Gastroesophageal sphincter (tissue), 4 donors: ENCODE measurements at regions not wholly inside any gene's neighbourhood (a gene's known extent, or its start where the extent isn't known, plus 50 kb on each side); places are given as distances from the start of the nearest gene placed in this dataset.

Experiments
- ATAC-seq: fragments of 150-250 bp; one replicate; pipeline ENCODE4 v1.9.1; 2016; ENCODE audit warnings: mild to moderate bottlenecking, moderate library complexity
- H3K27ac ChIP-seq, 4 donors: fragments of 200-600 bp; sonication (generic) in 3 of 4; 1 replicate in 3 of 4; 2 replicates in 1 of 4; pipeline ENCODE4 v1.5.1; 2016 to 2019
- H3K27me3 ChIP-seq: fragments of 200-600 bp; sonication (generic); one replicate; pipeline ENCODE4 v1.5.1; 2019
- H3K36me3 ChIP-seq, 2 donors: fragments of 200-600 bp; sonication (generic); one replicate each; pipeline ENCODE4 v1.5.1; 2019; ENCODE audit warnings: control low read depth in 1 of 2
- H3K4me1 ChIP-seq, 3 donors: fragments of 200-600 bp; sonication (generic); 1 replicate in 2 of 3; 2 replicates in 1 of 3; pipeline ENCODE4 v1.5.1; 2016 to 2019; ENCODE audit warnings: control low read depth in 2 of 3
- H3K4me3 ChIP-seq, 2 donors: fragments of 200-600 bp; sonication (generic); one replicate each; pipeline ENCODE4 v1.5.1; 2019; ENCODE audit warnings: mild to moderate bottlenecking in 1 of 2, moderate library complexity in 1 of 2
- H3K9me3 ChIP-seq, 3 donors: fragments of 200-600 bp; sonication (generic); one replicate each; pipeline ENCODE4 v1.5.1; 2017 to 2019; ENCODE audit warnings: control low read depth in 2 of 3
- CTCF ChIP-seq, 4 experiments: fragments of 200-600 bp in 2 of 4; fragments of 450-650 bp in 2 of 4; sonication (generic) in 1 of 4; IDR thresholded peaks; one replicate each; pipeline ENCODE4 v1.5.1; 2017 to 2019; ENCODE audit warnings: antibody characterized with exemption in 4 of 4, mild to moderate bottlenecking in 2 of 4, moderate library complexity in 2 of 4
- EP300 ChIP-seq: sonication (generic); formaldehyde crosslinking; IDR thresholded peaks from one replicate; pipeline ENCODE4 v1.6.1; 2017; ENCODE audit warnings: antibody characterized with exemption, mild to moderate bottlenecking
- POLR2A ChIP-seq, 2 donors: fragments of 450-650 bp; IDR thresholded peaks; one replicate each; pipeline ENCODE4 v1.6.1; 2017; ENCODE audit warnings: antibody characterized with exemption in 2 of 2, mild to moderate bottlenecking in 2 of 2, moderate library complexity in 1 of 2
- POLR2AphosphoS5 ChIP-seq: sonication (generic); formaldehyde crosslinking; IDR thresholded peaks from one replicate; pipeline ENCODE4 v1.6.1; 2017; ENCODE audit warnings: antibody characterized with exemption
- WGBS, 2 donors: methylation state at CpG; one replicate each; pipeline ENCODE4 v1.1.5; 2018; ENCODE audit warnings: low coverage in 1 of 2; 5-methylcytosine and 5-hydroxymethylcytosine counted together

- 82 to 88% methylated on average over 2 to 5 of the region's 5 CpGs for WGBS, 2 donors
- Histone ChIP-seq H3K27me3 (no peaks in the 10 kb centered on the region), H3K27ac (no peak overlapping the region), H3K4me3 (no peak overlapping the region), H3K4me1 (no peaks in the 10 kb centered on the region), H3K9me3 (no peaks in the 10 kb centered on the region), H3K36me3 (no peaks in the 10 kb centered on the region)
- ATAC-seq, result no peak
- TF ChIP-seq EP300, result no peak
- TF ChIP-seq POLR2A (IDR thresholded peaks at IDR 0.05), result no peak
- TF ChIP-seq POLR2AphosphoS5, result no peak
- TF ChIP-seq CTCF (IDR thresholded peaks at IDR 0.05), result no peak
Observed at GRCh38 chr10:57395923-57396322, 871.8 kb downstream of the IPMK start.

- no peak for ATAC-seq
- H3K9me3 ChIP-seq, result no peaks in the 10 kb centered on the region
- H3K4me3 ChIP-seq, result no peak overlapping the region
- no peaks in the 10 kb centered on the region for H3K27me3 ChIP-seq
- 65 to 72% methylated on average over 2 to 3 of the region's 5 CpGs for WGBS, 2 donors
- no peaks in the 10 kb centered on the region for H3K36me3 ChIP-seq
- H3K27ac ChIP-seq, result no peak overlapping the region
- no peak for TF ChIP-seq POLR2A (IDR thresholded peaks at IDR 0.05)
- TF ChIP-seq EP300, result no peak
- TF ChIP-seq CTCF (IDR thresholded peaks at IDR 0.05), result no peak
- H3K4me1 ChIP-seq, result no peaks in the 10 kb centered on the region
Observed at GRCh38 chr10:57367412-57367811, 900.3 kb downstream of the IPMK start.

- Histone ChIP-seq H3K4me1 (no peaks in the 10 kb centered on the region), H3K4me3 (no peak overlapping the region), H3K36me3 (no peaks in the 10 kb centered on the region), H3K27ac (no peak overlapping the region), H3K9me3 (no peaks in the 10 kb centered on the region), H3K27me3 (no peaks in the 10 kb centered on the region)
- no peak for ATAC-seq
- 79 to 80% methylated on average over 1 to 2 of the region's 2 CpGs for WGBS, 2 donors
- TF ChIP-seq CTCF (IDR thresholded peaks at IDR 0.05) (no peak), POLR2A (IDR thresholded peaks at IDR 0.05) (no peak), EP300 (no peak), POLR2AphosphoS5 (no peak)
Observed at GRCh38 chr10:57362811-57363210, 904.9 kb downstream of the IPMK start.

- TF ChIP-seq POLR2AphosphoS5 (no peak), POLR2A (IDR thresholded peaks at IDR 0.05) (no peak), EP300 (no peak), CTCF (IDR thresholded peaks at IDR 0.05) (no peak)
- Histone ChIP-seq H3K4me3 (no peak overlapping the region), H3K4me1 (no peaks in the 10 kb centered on the region), H3K36me3 (no peaks in the 10 kb centered on the region), H3K27ac (no peak overlapping the region), H3K9me3 (no peaks in the 10 kb centered on the region), H3K27me3 (peaks cover 7% of the 10 kb centered on the region)
- WGBS, 2 donors, result 54 to 76% methylated on average over 4 of the region's 4 CpGs
- no peak for ATAC-seq
Observed at GRCh38 chr10:57353403-57354003, 914.2 kb downstream of the IPMK start.

DNA sequence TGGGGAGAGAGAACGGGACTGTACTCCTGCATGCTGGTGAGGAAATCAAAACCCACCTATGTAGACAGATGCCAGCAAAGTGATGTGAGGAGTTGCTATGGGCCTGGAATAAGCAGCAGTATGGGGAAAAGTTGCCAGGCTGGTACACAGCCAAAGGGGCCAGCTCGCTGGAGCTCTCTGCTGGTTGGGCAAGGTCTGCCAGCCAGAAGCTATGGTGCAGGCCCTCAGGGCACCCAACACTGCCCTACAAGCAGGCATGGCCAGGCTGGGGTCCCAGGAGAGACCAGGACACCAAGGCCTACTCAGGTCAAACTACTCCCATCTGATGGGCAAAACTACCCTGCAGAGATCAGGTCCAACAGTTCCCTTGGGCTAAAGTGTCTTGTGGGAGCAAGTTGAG, 916.6 kb downstream of the IPMK start:
- no peak for TF ChIP-seq POLR2AphosphoS5
- TF ChIP-seq POLR2A (IDR thresholded peaks at IDR 0.05), result no peak
- no peak for TF ChIP-seq CTCF (IDR thresholded peaks at IDR 0.05)
- TF ChIP-seq EP300, result no peak
- H3K4me3 ChIP-seq, result no peak overlapping the region
- 60 to 75% methylated on average over 1 of the region's 2 CpGs for WGBS, 2 donors
- no peaks in the 10 kb centered on the region for H3K9me3 ChIP-seq
- no peak overlapping the region for H3K27ac ChIP-seq
- no peak for ATAC-seq
- H3K4me1 ChIP-seq, result no peaks in the 10 kb centered on the region
- H3K36me3 ChIP-seq, result no peaks in the 10 kb centered on the region
- H3K27me3 ChIP-seq, result peaks cover 7% of the 10 kb centered on the region
